GM18868 (cell line): ENCODE measurements at regions not wholly inside any gene's neighbourhood (a gene's known extent, or its start where the extent isn't known, plus 50 kb on each side); places are given as distances from the start of the nearest gene placed in this dataset.
"Not testable (repeated sequence)": the region's sequence is repeated elsewhere in the genome, so short reads cannot be mapped to it uniquely, and the experiment has no call there.

ENCODE experiments used
- ATAC-seq: cut with Tn5 transposase; IDR thresholded peaks from one replicate; pipeline ENCODE4 v1.9.1; 2021; ENCODE audit warnings: mild to moderate bottlenecking, moderate library complexity; ENCODE audit not compliant: unreplicated experiment

- no peak for ATAC-seq
These were observed 191.8 kb downstream of the FAM43A start for GRCh38 chr3:194877291-194878119.

GRCh38 chr3:194879126-194879877 lies 193.6 kb downstream of the FAM43A start:
- ATAC-seq = no peak

- ATAC-seq = no peak
These were observed 194.6 kb downstream of the FAM43A start for GRCh38 chr3:194879991-194880939.

- ATAC-seq = no peak
These were observed 195.6 kb downstream of the FAM43A start for GRCh38 chr3:194880940-194881925.

GRCh38 chr3:194884649-194885315 lies 199.1 kb downstream of the FAM43A start:
- no peak for ATAC-seq

GRCh38 chr3:194885766-194886165 lies 200.1 kb downstream of the FAM43A start:
- no peak for ATAC-seq

GRCh38 chr3:194886836-194887235 lies 201.2 kb downstream of the FAM43A start:
- no peak for ATAC-seq

- not testable (repeated sequence) for ATAC-seq
These were observed 202.4 kb downstream of the FAM43A start for GRCh38 chr3:194888062-194888461.

- ATAC-seq = no peak
These were observed 203.2 kb downstream of the FAM43A start for GRCh38 chr3:194888916-194889315.

GRCh38 chr3:194890091-194890490 lies 204.4 kb downstream of the FAM43A start:
- no peak for ATAC-seq

GRCh38 chr3:194893121-194893987 lies 207.7 kb downstream of the FAM43A start:
- no peak for ATAC-seq

- no peak for ATAC-seq
These were observed 208.9 kb downstream of the FAM43A start for GRCh38 chr3:194894538-194894937.

GRCh38 chr3:194900854-194901522 lies 215.3 kb downstream of the FAM43A start:
- no peak for ATAC-seq

GRCh38 chr3:194903447-194903846 lies 217.8 kb downstream of the FAM43A start:
- not testable (repeated sequence) for ATAC-seq

- not testable (repeated sequence) for ATAC-seq
These were observed 219.3 kb downstream of the FAM43A start for GRCh38 chr3:194904999-194905398.

- no peak for ATAC-seq
These were observed 220.0 kb downstream of the FAM43A start for GRCh38 chr3:194905696-194906095.

- ATAC-seq = no peak
These were observed 220.5 kb downstream of the FAM43A start for GRCh38 chr3:194906229-194906629.
